Left cardiac atrium (tissue), 4 donors: ENCODE measurements at regions not wholly inside any gene's neighbourhood (a gene's known extent, or its start where the extent isn't known, plus 50 kb on each side); places are given as distances from the start of the nearest gene placed in this dataset.
"Not testable (repeated sequence)": the region's sequence is repeated elsewhere in the genome, so short reads cannot be mapped to it uniquely, and the experiment has no call there.

Source experiments
- ATAC-seq, 2 donors: fragments of 200-7000 bp; cut with Tn5 transposase; one replicate each; pipeline ENCODE4 v1.9.1; 2020; ENCODE audit warnings: mild to moderate bottlenecking in 2 of 2, moderate library complexity in 2 of 2
- DNase-seq: peaks from one replicate; pipeline ENCODE4 v3.0.0-alpha.2; 2020
- intact Hi-C, 2 donors: fragments of 100-400 bp; cut with DNase I; formaldehyde crosslinking; loops; one replicate each; pipeline versions ENCODE4 v1.14.1 to v1.15.1; 2022 to 2023
- donor health status: DM: no; HTN: yes; CAD: no.
- donor health status: DM: no; HTN: yes; CAD: no; lungs with severe emphysema.
- donor health status: DM: yes; HTN: yes; CAD: no.
- donor health status: Dilated cardiomyopathy.

GRCh38 chr3:166100730-166101129 is 263.5 kb upstream of the BCHE start:
- intact Hi-C loops, result no loop called here
- DNase-seq, result no peak
- ATAC-seq, result no peak

GRCh38 chr3:166089575-166089974 is 252.4 kb upstream of the BCHE start:
- ATAC-seq, result no peak
- intact Hi-C loops, result no loop called here

GRCh38 chr3:166085164-166085856 is 248.1 kb upstream of the BCHE start:
- no peak for ATAC-seq
- no peak for DNase-seq

More at GRCh38 chr3:166089575-166089974, 252.4 kb upstream of the BCHE start:
- DNase-seq, result no peak

GRCh38 chr3:166080096-166080495 is 242.9 kb upstream of the BCHE start:
- intact Hi-C loops, result no loop called here
- DNase-seq, result no peak
- ATAC-seq, result no peak

More at GRCh38 chr3:166085164-166085856, 248.1 kb upstream of the BCHE start:
- intact Hi-C loops, result no loop called here

- DNase-seq, result no peak
These were observed 234.6 kb upstream of the BCHE start for GRCh38 chr3:166071831-166072230.

GRCh38 chr3:166064476-166064875 is 227.3 kb upstream of the BCHE start:
- no peak for ATAC-seq
- no peak for DNase-seq
- intact Hi-C loops, result no loop called here

More at GRCh38 chr3:166071831-166072230, 234.6 kb upstream of the BCHE start:
- no peak for ATAC-seq
- intact Hi-C loops, result no loop called here

- ATAC-seq, result no peak
- intact Hi-C loops, result no loop called here
These were observed 223.7 kb upstream of the BCHE start for GRCh38 chr3:166060789-166061479.

GRCh38 chr3:166052440-166052839 is 215.2 kb upstream of the BCHE start:
- ATAC-seq (no peak), DNase-seq (no peak)
- intact Hi-C loops, result no loop called here

More at GRCh38 chr3:166060789-166061479, 223.7 kb upstream of the BCHE start:
- no peak for DNase-seq

GRCh38 chr3:166029507-166029906 is 192.3 kb upstream of the BCHE start:
- DNase-seq, result no peak
- no peak for ATAC-seq
- intact Hi-C loops, result no loop called here

- DNase-seq (no peak), ATAC-seq (no peak)
- intact Hi-C loops, result loop anchor here in 1 of 2 donors (5.0 to 10.0 kb wide), 2 partner anchors 1142 to 1334 kb away; no protein-coding TSS in a partner anchor
These were observed 176.0 kb upstream of the BCHE start for GRCh38 chr3:166013073-166013679.

- intact Hi-C loops, result loop anchor here in 1 of 2 donors (5.0 to 10.0 kb wide), 2 partner anchors 1143 to 1336 kb away; no protein-coding TSS in a partner anchor
- DNase-seq, result no peak
- ATAC-seq, result no peak
These were observed 174.5 kb upstream of the BCHE start for GRCh38 chr3:166011771-166012170.

- ATAC-seq (no peak), DNase-seq (no peak)
- intact Hi-C loops, result no loop called here
These were observed 167.9 kb upstream of the BCHE start for GRCh38 chr3:166005126-166005525.

- intact Hi-C loops, result no loop called here
- DNase-seq (no peak), ATAC-seq (no peak)
These were observed 157.1 kb upstream of the BCHE start for GRCh38 chr3:165994293-165994692.

- ATAC-seq (no peak), DNase-seq (no peak)
- intact Hi-C loops, result no loop called here
These were observed 147.4 kb upstream of the BCHE start for GRCh38 chr3:165984589-165984988.

GRCh38 chr3:165983284-165983683 is 146.1 kb upstream of the BCHE start:
- intact Hi-C loops, result no loop called here
- DNase-seq, result no peak
- no peak for ATAC-seq

- DNase-seq (no peak), ATAC-seq (no peak)
- intact Hi-C loops, result no loop called here
These were observed 144.1 kb upstream of the BCHE start for GRCh38 chr3:165981318-165981717.

GRCh38 chr3:165960825-165961224 is 123.6 kb upstream of the BCHE start:
- DNase-seq, intact Hi-C loops, ATAC-seq: not testable (repeated sequence)

- ATAC-seq, result no peak
- DNase-seq, result no peak
- intact Hi-C loops, result no loop called here
These were observed 116.9 kb upstream of the BCHE start for GRCh38 chr3:165954171-165954570.

- DNase-seq, result no peak
- intact Hi-C loops, result no loop called here
- no peak for ATAC-seq
These were observed 109.1 kb upstream of the BCHE start for GRCh38 chr3:165946360-165946759.

GRCh38 chr3:165938986-165939540 is 101.8 kb upstream of the BCHE start:
- no peak for DNase-seq
- no peak for ATAC-seq
- intact Hi-C loops, result no loop called here
